Body of pancreas (tissue), 4 donors: ENCODE measurements at regions not wholly inside any gene's neighbourhood (a gene's known extent, or its start where the extent isn't known, plus 50 kb on each side); places are given as distances from the start of the nearest gene placed in this dataset.

Experiments used
- ATAC-seq: fragments of 150-250 bp; one replicate; pipeline ENCODE4 v1.9.1; 2016
- DNase-seq, 4 donors: peaks; one replicate each; pipeline ENCODE4 v3.0.0-alpha.2; 2019
- H3K27ac ChIP-seq, 4 donors: fragments of 200-600 bp; sonication (generic); 1 replicate in 3 of 4; 2 replicates in 1 of 4; pipeline versions ENCODE4 v1.5.1 to v1.6.1; 2016 to 2019; ENCODE audit warnings: mild to moderate bottlenecking in 1 of 4, mixed read lengths in 1 of 4, moderate library complexity in 1 of 4
- H3K27me3 ChIP-seq, 2 donors: fragments of 200-600 bp; sonication (generic); one replicate each; pipeline ENCODE4 v1.6.0; 2016; ENCODE audit warnings: mild to moderate bottlenecking in 1 of 2
- H3K36me3 ChIP-seq, 2 donors: fragments of 200-600 bp; sonication (generic); replicated peaks in 1 of 2; 2 replicates each; pipeline ENCODE4 v1.5.1; 2016; ENCODE audit warnings: low read depth in 2 of 2; ENCODE audit not compliant: insufficient read depth in 1 of 2
- H3K4me1 ChIP-seq: fragments of 200-600 bp; sonication (generic); one replicate; pipeline ENCODE4 v1.6.0; 2016
- H3K4me3 ChIP-seq, 2 donors: fragments of 200-600 bp; sonication (generic); 1 replicate in 1 of 2; 2 replicates in 1 of 2; pipeline ENCODE4 v1.5.1; 2016 to 2019
- H3K9me3 ChIP-seq, 3 donors: fragments of 200-600 bp; sonication (generic); 1 replicate in 2 of 3; 2 replicates in 1 of 3; pipeline ENCODE4 v1.5.1; 2016
- POLR2A ChIP-seq, 3 donors: fragments of 450-650 bp; IDR thresholded peaks; one replicate each; pipeline ENCODE4 v1.6.1; 2016; ENCODE audit warnings: antibody characterized with exemption in 3 of 3, mild to moderate bottlenecking in 2 of 3
- WGBS, 2 donors: methylation state at CpG; one replicate each; pipeline ENCODE4 v1.1.5; 2017; 5-methylcytosine and 5-hydroxymethylcytosine counted together
- intact Hi-C: fragments of 100-400 bp; cut with DNase I; formaldehyde crosslinking; loops from one replicate; pipeline ENCODE4 v1.15.1; 2023
- TF ChIP-seq, protein P1 (sequence below), 7 experiments: fragments of 450-650 bp in 4 of 7; fragments of 200-600 bp in 3 of 7; sonication (generic) in 3 of 7; IDR thresholded peaks; one replicate each; pipeline ENCODE4 v1.5.1; 2016 to 2019; ENCODE audit warnings: antibody characterized with exemption in 7 of 7

GRCh38 chr12:124677552-124678356, 110.3 kb upstream of the NCOR2 start:
- Histone ChIP-seq H3K9me3 (no peaks in the 10 kb centered on the region), H3K27ac (no peak overlapping the region), H3K4me3 (no peak overlapping the region), H3K4me1 (peaks cover 24% of the 10 kb centered on the region), H3K27me3 (no peaks in the 10 kb centered on the region), H3K36me3 (no peaks in the 10 kb centered on the region)
- TF ChIP-seq, protein P1, sequence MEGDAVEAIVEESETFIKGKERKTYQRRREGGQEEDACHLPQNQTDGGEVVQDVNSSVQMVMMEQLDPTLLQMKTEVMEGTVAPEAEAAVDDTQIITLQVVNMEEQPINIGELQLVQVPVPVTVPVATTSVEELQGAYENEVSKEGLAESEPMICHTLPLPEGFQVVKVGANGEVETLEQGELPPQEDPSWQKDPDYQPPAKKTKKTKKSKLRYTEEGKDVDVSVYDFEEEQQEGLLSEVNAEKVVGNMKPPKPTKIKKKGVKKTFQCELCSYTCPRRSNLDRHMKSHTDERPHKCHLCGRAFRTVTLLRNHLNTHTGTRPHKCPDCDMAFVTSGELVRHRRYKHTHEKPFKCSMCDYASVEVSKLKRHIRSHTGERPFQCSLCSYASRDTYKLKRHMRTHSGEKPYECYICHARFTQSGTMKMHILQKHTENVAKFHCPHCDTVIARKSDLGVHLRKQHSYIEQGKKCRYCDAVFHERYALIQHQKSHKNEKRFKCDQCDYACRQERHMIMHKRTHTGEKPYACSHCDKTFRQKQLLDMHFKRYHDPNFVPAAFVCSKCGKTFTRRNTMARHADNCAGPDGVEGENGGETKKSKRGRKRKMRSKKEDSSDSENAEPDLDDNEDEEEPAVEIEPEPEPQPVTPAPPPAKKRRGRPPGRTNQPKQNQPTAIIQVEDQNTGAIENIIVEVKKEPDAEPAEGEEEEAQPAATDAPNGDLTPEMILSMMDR (IDR thresholded peaks at IDR 0.05), result no peak
- no peak for TF ChIP-seq POLR2A (IDR thresholded peaks at IDR 0.05)
- DNase-seq (no peak), ATAC-seq (no peak)
- intact Hi-C loops, result no loop called here
- 89 to 93% methylated on average over 21 of the region's 21 CpGs for WGBS, 2 donors

DNA sequence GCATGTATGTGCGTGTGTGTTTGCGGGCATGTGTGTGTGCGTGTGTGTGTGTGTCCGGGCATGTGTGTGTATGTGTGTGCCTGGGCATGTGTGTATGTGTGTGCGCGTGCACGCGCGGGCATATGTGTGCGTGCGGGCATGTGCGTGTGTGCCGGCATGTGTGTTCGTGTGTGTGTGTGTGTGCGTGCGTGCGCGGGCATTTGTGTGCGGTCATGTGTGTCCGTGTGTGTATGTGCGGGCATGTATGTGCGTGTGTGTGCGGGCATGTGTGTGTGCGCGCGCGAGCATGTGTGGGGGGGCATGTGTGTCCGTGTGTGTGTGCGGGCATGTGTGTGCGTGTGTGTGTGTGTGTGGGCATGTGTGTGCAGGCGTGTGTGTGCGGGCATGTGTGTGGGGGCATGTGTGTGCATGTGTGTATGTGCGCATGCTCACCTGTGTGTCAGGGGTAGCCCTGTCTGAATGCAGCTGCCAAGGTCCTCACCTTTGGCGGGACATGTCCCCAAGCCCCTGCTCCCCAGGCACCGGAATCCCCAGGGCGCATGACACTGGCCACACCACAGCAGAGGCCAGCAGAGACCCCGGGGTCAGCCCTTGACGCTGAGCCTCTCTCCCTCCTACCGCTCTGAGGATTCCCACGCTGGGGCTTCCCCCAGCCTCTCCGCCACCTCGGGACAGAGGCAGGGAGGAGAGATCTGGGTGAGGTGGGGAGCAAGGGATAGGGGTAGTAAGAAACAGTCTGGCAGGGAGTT, 109.5 kb upstream of the NCOR2 start:
- Histone ChIP-seq H3K27me3 (no peaks in the 10 kb centered on the region), H3K36me3 (no peaks in the 10 kb centered on the region), H3K27ac (peak overlapping the region in 1 of 4 donors; percentile 69), H3K9me3 (no peaks in the 10 kb centered on the region), H3K4me1 (peaks cover 24% of the 10 kb centered on the region), H3K4me3 (no peak overlapping the region)
- ATAC-seq, result no peak
- intact Hi-C loops, result no loop called here
- WGBS, 2 donors, result 85 to 86% methylated on average over 35 to 40 of the region's 42 CpGs
- TF ChIP-seq, protein P1 (IDR thresholded peaks at IDR 0.05), result no peak
- TF ChIP-seq POLR2A (IDR thresholded peaks at IDR 0.05), result no peak
- DNase-seq, result no peak

- ATAC-seq, result peak; percentile 42
- DNase-seq, result peak in 2 of 4 donors; percentile 28 to 51
- no peaks in the 10 kb centered on the region for H3K27me3 ChIP-seq
- peak overlapping the region in 1 of 4 donors; percentile 69 for H3K27ac ChIP-seq
- peaks cover 24% of the 10 kb centered on the region for H3K4me1 ChIP-seq
- no peaks in the 10 kb centered on the region for H3K9me3 ChIP-seq
- no peaks in the 10 kb centered on the region for H3K36me3 ChIP-seq
- TF ChIP-seq, protein P1 (IDR thresholded peaks at IDR 0.05), result no peak
- TF ChIP-seq POLR2A (IDR thresholded peaks at IDR 0.05), result no peak
- intact Hi-C loops, result no loop called here
- 46 to 56% methylated on average over 23 to 36 of the region's 36 CpGs for WGBS, 2 donors
- H3K4me3 ChIP-seq, result no peak overlapping the region
Observed at GRCh38 chr12:124675881-124676713, 108.7 kb upstream of the NCOR2 start.

DNA sequence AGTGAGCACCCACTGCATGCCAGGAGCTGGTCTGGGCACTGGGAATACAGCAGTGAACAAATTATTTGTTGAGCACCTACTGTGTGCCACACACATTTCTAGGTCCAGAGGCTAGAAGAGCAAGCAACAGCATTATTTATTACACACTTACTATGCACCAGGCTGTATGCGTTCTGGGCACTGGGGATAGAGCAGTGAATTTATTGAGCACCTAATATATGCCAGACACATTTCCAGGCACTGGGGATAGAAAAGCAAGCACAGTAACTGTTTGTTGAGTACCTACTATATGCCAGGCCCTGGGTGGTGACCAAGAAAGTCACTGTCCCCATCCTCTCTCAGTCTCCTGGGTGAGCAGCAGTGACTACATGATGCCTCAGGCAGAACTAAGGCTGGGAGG, 107.5 kb upstream of the NCOR2 start:
- Histone ChIP-seq H3K27me3 (no peaks in the 10 kb centered on the region), H3K4me3 (no peak overlapping the region), H3K4me1 (peaks cover 23% of the 10 kb centered on the region), H3K9me3 (no peaks in the 10 kb centered on the region), H3K36me3 (no peaks in the 10 kb centered on the region), H3K27ac (no peak overlapping the region)
- WGBS, 2 donors, result 100% methylated on average over 1 of the region's 1 CpG
- intact Hi-C loops, result no loop called here
- no peak for ATAC-seq
- TF ChIP-seq POLR2A (IDR thresholded peaks at IDR 0.05), result no peak
- TF ChIP-seq, protein P1 (IDR thresholded peaks at IDR 0.05), result no peak
- no peak for DNase-seq
